B cell (primary cell): ENCODE measurements at regions not wholly inside any gene's neighbourhood (a gene's known extent, or its start where the extent isn't known, plus 50 kb on each side); places are given as distances from the start of the nearest gene placed in this dataset.

Experiments
- CTCF ChIP-seq: fragments of 200-600 bp; IDR thresholded peaks from one replicate; pipeline ENCODE4 v1.8.0; 2022; ENCODE audit warnings: antibody characterized with exemption, mild to moderate bottlenecking
- EZH2 ChIP-seq: IDR thresholded peaks from 2 replicates; pipeline ENCODE4 v1.6.1; 2012; ENCODE audit warnings: borderline replicate concordance, low read depth, mild to moderate bottlenecking, moderate library complexity, low read length; ENCODE audit not compliant: insufficient read depth, poor library complexity, severe bottlenecking

DNA sequence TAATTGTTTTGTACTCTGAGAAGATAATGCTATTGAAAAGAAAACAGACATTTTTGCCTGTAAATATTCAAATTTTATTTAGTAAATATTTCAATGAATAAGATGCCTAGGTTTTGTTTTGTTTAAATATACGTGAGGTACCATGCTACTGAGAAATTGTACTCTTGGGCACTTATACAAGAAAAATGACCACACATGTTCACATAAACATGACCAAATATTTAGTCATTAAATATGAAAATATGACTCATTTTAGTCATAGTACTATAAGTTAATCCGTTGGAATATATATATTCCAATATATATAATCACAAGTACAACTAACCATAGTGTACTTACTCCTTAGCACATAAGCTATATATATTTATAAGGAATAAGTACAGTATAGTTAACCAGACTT, 56.7 kb upstream of the ZNF804A start:
- TF ChIP-seq CTCF, result no peak
- TF ChIP-seq EZH2, result no peak
